ENCODE measurements at regions not wholly inside any gene's neighbourhood (a gene's known extent, or its start where the extent isn't known, plus 50 kb on each side); places are given as distances from the start of the nearest gene placed in this dataset.

GRCh38 chr4:165715211-165715610 lies 157.8 kb upstream of the TLL1 start:
- TF ChIP-seq POLR2AphosphoS5 (IDR thresholded peaks at IDR 0.05) (no peak), CTCF (IDR thresholded peaks at IDR 0.05) (no peak), POLR2A (IDR thresholded peaks at IDR 0.05) (no peak), EP300 (IDR thresholded peaks at IDR 0.05; ENCODE audit: low read depth) (no peak)

Measured in transverse colon (tissue), 4 donors.